SH-SY5Y (cell line): ENCODE measurements at regions not wholly inside any gene's neighbourhood (a gene's known extent, or its start where the extent isn't known, plus 50 kb on each side); places are given as distances from the start of the nearest gene placed in this dataset.

Experiments
- GATA2 ChIP-seq: IDR thresholded peaks from 2 replicates; pipeline ENCODE4 v1.6.1; 2011; ENCODE audit warnings: mild to moderate bottlenecking, low read depth, low read length
- GATA3 ChIP-seq: IDR thresholded peaks from 2 replicates; pipeline ENCODE4 v1.6.1; 2011; ENCODE audit warnings: low read depth, mild to moderate bottlenecking, low read length, moderate library complexity

DNA sequence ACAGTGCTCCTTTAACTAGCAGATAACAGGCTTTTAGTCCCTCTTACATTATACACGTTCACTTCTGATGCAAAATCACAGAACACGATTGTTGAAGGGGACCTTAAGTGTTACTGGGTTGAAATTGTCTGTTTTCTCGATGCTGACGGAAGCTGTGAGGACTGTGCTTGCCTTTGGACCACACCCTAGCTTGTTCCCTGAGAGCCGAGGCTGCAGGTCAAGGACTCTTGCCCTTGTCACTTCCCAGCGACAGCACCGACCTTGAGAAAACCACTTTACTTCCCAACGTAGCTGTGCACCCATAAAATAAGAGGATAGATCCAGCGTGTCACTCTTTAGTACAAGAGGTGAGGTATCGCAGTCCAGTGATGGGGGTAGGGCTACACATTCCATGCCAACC is 701.0 kb downstream of the DCDC2C start:
- TF ChIP-seq GATA2 (no peak), GATA3 (no peak)
